T-helper 17 cell (primary cell): ENCODE measurements at regions not wholly inside any gene's neighbourhood (a gene's known extent, or its start where the extent isn't known, plus 50 kb on each side); places are given as distances from the start of the nearest gene placed in this dataset.

ENCODE experiments used
- ATAC-seq: fragments of 150-1000 bp; cut with Tn5 transposase; 2 replicates; pipeline ENCODE4 v1.10.0; 2021; ENCODE audit warnings: mild to moderate bottlenecking, moderate library complexity
- DNase-seq, 3 donors: peaks; one replicate each; pipeline versions ENCODE4 v3.0.0 to v3.0.0-alpha.2; 2020 to 2021
- H3K9me3 ChIP-seq: one replicate; pipeline ENCODE4 v1.7.0; 2013; ENCODE audit warnings: low read length, mild to moderate bottlenecking; ENCODE audit not compliant: control insufficient read depth, poor library complexity, severe bottlenecking
- H3K27ac Mint-ChIP-seq: one replicate; pipeline ENCODE4 v1.8.0; 2022; ENCODE audit warnings: mild to moderate bottlenecking, moderate library complexity, mixed read lengths
- H3K27me3 Mint-ChIP-seq: one replicate; pipeline ENCODE4 v1.8.0; 2022; ENCODE audit warnings: mixed read lengths
- H3K36me3 Mint-ChIP-seq: one replicate; pipeline ENCODE4 v1.8.0; 2022; ENCODE audit warnings: low read depth, mixed read lengths
- H3K4me1 Mint-ChIP-seq: one replicate; pipeline ENCODE4 v1.8.0; 2022; ENCODE audit warnings: mild to moderate bottlenecking, mixed read lengths
- H3K4me3 Mint-ChIP-seq: one replicate; pipeline ENCODE4 v1.8.0; 2022; ENCODE audit warnings: mild to moderate bottlenecking, moderate library complexity, mixed read lengths

GRCh38 chr16:50440531-50440930, 71.7 kb upstream of the BRD7 start:
- H3K4me1 Mint-ChIP-seq = no peaks in the 10 kb centered on the region
- H3K4me3 Mint-ChIP-seq = no peak overlapping the region
- H3K9me3 ChIP-seq = no peaks in the 10 kb centered on the region
- no peaks in the 10 kb centered on the region for H3K27me3 Mint-ChIP-seq
- H3K27ac Mint-ChIP-seq = no peak overlapping the region
- no peaks in the 10 kb centered on the region for H3K36me3 Mint-ChIP-seq
- DNase-seq = no peak
- ATAC-seq = no peak

- Mint-ChIP-seq H3K27ac (no peak overlapping the region), H3K4me1 (no peaks in the 10 kb centered on the region), H3K36me3 (no peaks in the 10 kb centered on the region), H3K4me3 (no peak overlapping the region), H3K27me3 (peaks cover 23% of the 10 kb centered on the region)
- ATAC-seq = no peak
- no peaks in the 10 kb centered on the region for H3K9me3 ChIP-seq
- no peak for DNase-seq
Observed at GRCh38 chr16:50437769-50438437, 69.1 kb upstream of the BRD7 start.

- no peak overlapping the region for H3K4me3 Mint-ChIP-seq
- no peak for ATAC-seq
Observed at GRCh38 chr16:50436271-50436670, 67.5 kb upstream of the BRD7 start.

GRCh38 chr16:50434872-50435478, 66.2 kb upstream of the BRD7 start:
- no peak for ATAC-seq
- H3K4me1 Mint-ChIP-seq = no peaks in the 10 kb centered on the region
- no peaks in the 10 kb centered on the region for H3K9me3 ChIP-seq
- no peak for DNase-seq
- no peak overlapping the region for H3K4me3 Mint-ChIP-seq
- H3K36me3 Mint-ChIP-seq = no peaks in the 10 kb centered on the region
- H3K27me3 Mint-ChIP-seq = peaks cover 43% of the 10 kb centered on the region
- no peak overlapping the region for H3K27ac Mint-ChIP-seq

More at GRCh38 chr16:50436271-50436670, 67.5 kb upstream of the BRD7 start:
- Mint-ChIP-seq H3K27ac (no peak overlapping the region), H3K4me1 (no peaks in the 10 kb centered on the region), H3K27me3 (peaks cover 38% of the 10 kb centered on the region), H3K36me3 (no peaks in the 10 kb centered on the region)
- no peaks in the 10 kb centered on the region for H3K9me3 ChIP-seq
- no peak for DNase-seq

- no peaks in the 10 kb centered on the region for H3K4me1 Mint-ChIP-seq
- peaks cover 64% of the 10 kb centered on the region for H3K27me3 Mint-ChIP-seq
- H3K36me3 Mint-ChIP-seq = peaks cover 3% of the 10 kb centered on the region
- DNase-seq (no peak), ATAC-seq (no peak)
- no peak overlapping the region for H3K27ac Mint-ChIP-seq
- H3K4me3 Mint-ChIP-seq = no peak overlapping the region
- no peaks in the 10 kb centered on the region for H3K9me3 ChIP-seq
Observed at GRCh38 chr16:50430076-50430475, 61.3 kb upstream of the BRD7 start.

GRCh38 chr16:50428742-50429141, 60.0 kb upstream of the BRD7 start:
- no peak overlapping the region for H3K4me3 Mint-ChIP-seq
- no peak for ATAC-seq

GRCh38 chr16:50428116-50428515, 59.3 kb upstream of the BRD7 start:
- Mint-ChIP-seq H3K4me3 (no peak overlapping the region), H3K27me3 (peaks cover 57% of the 10 kb centered on the region), H3K4me1 (no peaks in the 10 kb centered on the region), H3K27ac (no peak overlapping the region), H3K36me3 (peaks cover 3% of the 10 kb centered on the region)
- DNase-seq (no peak), ATAC-seq (no peak)
- H3K9me3 ChIP-seq = no peaks in the 10 kb centered on the region

More at GRCh38 chr16:50428742-50429141, 60.0 kb upstream of the BRD7 start:
- Mint-ChIP-seq H3K27ac (no peak overlapping the region), H3K27me3 (peaks cover 63% of the 10 kb centered on the region), H3K36me3 (peaks cover 3% of the 10 kb centered on the region), H3K4me1 (no peaks in the 10 kb centered on the region)
- H3K9me3 ChIP-seq = no peaks in the 10 kb centered on the region
- no peak for DNase-seq

- ATAC-seq (no peak), DNase-seq (no peak)
- H3K4me3 Mint-ChIP-seq = no peak overlapping the region
- H3K27me3 Mint-ChIP-seq = peaks cover 47% of the 10 kb centered on the region
- H3K36me3 Mint-ChIP-seq = peaks cover 3% of the 10 kb centered on the region
- H3K27ac Mint-ChIP-seq = no peak overlapping the region
- H3K4me1 Mint-ChIP-seq = no peaks in the 10 kb centered on the region
- no peaks in the 10 kb centered on the region for H3K9me3 ChIP-seq
Observed at GRCh38 chr16:50427107-50427506, 58.3 kb upstream of the BRD7 start.

- Mint-ChIP-seq H3K36me3 (peaks cover 3% of the 10 kb centered on the region), H3K4me3 (no peak overlapping the region), H3K27me3 (peaks cover 40% of the 10 kb centered on the region), H3K4me1 (no peaks in the 10 kb centered on the region), H3K27ac (no peak overlapping the region)
- ATAC-seq = no peak
- H3K9me3 ChIP-seq = no peaks in the 10 kb centered on the region
- DNase-seq = no peak
Observed at GRCh38 chr16:50425648-50426047, 56.9 kb upstream of the BRD7 start.

- H3K4me3 Mint-ChIP-seq = no peak overlapping the region
- peaks cover 36% of the 10 kb centered on the region for H3K27me3 Mint-ChIP-seq
- no peaks in the 10 kb centered on the region for H3K4me1 Mint-ChIP-seq
- no peak for DNase-seq
- no peak for ATAC-seq
- H3K9me3 ChIP-seq = peaks cover under 1% of the 10 kb centered on the region
- peaks cover 3% of the 10 kb centered on the region for H3K36me3 Mint-ChIP-seq
- H3K27ac Mint-ChIP-seq = no peak overlapping the region
Observed at GRCh38 chr16:50425044-50425443, 56.3 kb upstream of the BRD7 start.

- ATAC-seq (no peak), DNase-seq (no peak)
- no peak overlapping the region for H3K4me3 Mint-ChIP-seq
- H3K27ac Mint-ChIP-seq = no peak overlapping the region
- H3K27me3 Mint-ChIP-seq = peaks cover 35% of the 10 kb centered on the region
- H3K4me1 Mint-ChIP-seq = no peaks in the 10 kb centered on the region
- peaks cover 3% of the 10 kb centered on the region for H3K36me3 Mint-ChIP-seq
- H3K9me3 ChIP-seq = peaks cover 11% of the 10 kb centered on the region
Observed at GRCh38 chr16:50422926-50423325, 54.1 kb upstream of the BRD7 start.

GRCh38 chr16:50419116-50419515, 50.3 kb upstream of the BRD7 start:
- H3K9me3 ChIP-seq = peaks cover 11% of the 10 kb centered on the region
- no peak overlapping the region for H3K4me3 Mint-ChIP-seq
- no peaks in the 10 kb centered on the region for H3K36me3 Mint-ChIP-seq
- H3K4me1 Mint-ChIP-seq = no peaks in the 10 kb centered on the region
- H3K27ac Mint-ChIP-seq = no peak overlapping the region
- ATAC-seq = no peak
- DNase-seq = no peak
- H3K27me3 Mint-ChIP-seq = peaks cover 3% of the 10 kb centered on the region
